Occipital lobe (tissue), 1 donor: ENCODE measurements at regions not wholly inside any gene's neighbourhood (a gene's known extent, or its start where the extent isn't known, plus 50 kb on each side); places are given as distances from the start of the nearest gene placed in this dataset.
"Not testable (repeated sequence)": the region's sequence is repeated elsewhere in the genome, so short reads cannot be mapped to it uniquely, and the experiment has no call there.

ENCODE experiments used
- DNase-seq: peaks from one replicate; lab custom pipeline; 2025; lab: John Stamatoyannopoulos, UW

DNA sequence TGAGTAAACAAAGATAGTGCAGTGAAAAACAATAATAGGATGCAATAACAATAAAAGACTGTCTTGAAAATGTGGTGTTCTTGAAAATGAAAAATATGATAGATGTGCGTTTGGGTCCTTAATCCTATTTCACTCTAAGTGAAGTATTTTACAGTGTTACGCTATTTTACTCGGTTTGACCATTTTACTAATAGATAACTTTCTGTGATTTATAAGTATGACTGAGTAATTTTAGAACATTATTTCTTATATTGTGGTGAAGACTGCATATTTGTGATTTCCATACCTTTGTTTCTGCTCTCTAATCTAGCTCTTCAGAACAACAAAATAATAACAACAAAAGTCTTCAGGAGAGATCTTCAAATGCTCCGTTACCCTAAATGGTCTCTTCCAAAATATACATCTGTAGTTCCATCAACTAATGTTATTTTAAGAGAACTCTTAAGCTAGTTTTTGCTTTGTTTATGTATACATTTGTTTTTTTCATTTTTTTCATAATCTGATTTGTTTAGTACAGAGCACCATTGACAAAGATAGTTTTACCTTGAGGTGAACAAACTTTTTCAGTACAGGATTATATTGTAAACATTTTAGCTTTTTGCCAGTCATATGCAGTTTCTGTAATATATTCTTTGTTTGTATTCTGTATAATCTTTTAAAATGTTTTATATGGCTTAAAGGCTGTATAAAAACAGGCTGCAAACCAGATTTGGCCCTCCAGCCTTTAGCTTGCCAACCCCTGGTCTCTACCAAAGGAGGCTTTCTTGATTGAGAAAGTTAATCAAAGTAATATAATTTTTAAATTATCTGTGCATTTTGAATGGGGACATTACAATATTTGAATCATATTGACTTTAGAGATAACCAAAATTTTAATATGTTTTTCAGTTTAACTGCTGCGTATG is 1572.7 kb upstream of the PRR20A start:
- DNase-seq, result no peak

DNA sequence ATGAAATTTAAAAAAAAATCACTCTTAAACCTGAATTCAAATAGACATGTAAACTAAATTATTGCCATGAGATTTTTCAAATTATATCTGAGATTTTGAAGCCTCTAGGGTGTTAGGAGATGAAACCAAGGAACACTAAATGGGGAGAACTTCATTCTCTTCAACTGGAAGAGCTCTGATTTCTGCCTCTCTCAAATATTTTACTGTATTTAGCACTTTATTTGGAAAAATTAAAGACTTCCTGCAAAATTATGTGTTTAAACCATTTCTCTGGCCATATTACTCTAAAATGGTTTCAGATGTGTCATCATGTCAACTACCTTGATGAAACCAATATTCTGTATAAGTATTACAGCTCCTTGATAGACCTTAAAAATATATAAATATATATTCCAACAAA is 1571.6 kb upstream of the PRR20A start:
- DNase-seq, result no peak

DNA sequence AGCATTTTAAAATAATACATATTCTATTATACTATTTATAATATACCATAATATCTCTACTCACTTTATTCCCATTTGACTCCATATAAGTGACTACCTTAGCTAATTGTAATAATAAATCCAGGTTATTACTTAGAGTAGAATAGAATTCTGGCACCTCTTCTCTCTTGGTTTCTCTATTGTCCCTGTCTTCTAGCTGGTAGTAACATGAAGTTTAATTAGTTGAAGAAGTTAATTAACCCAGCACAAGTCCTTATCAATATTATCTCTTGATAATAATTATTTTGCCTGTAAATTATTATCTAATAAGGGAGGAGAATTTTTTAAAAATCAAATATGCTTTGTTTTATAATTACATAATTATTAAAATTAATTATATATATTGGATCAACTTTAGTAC is 1571.2 kb upstream of the PRR20A start:
- DNase-seq, result no peak

DNA sequence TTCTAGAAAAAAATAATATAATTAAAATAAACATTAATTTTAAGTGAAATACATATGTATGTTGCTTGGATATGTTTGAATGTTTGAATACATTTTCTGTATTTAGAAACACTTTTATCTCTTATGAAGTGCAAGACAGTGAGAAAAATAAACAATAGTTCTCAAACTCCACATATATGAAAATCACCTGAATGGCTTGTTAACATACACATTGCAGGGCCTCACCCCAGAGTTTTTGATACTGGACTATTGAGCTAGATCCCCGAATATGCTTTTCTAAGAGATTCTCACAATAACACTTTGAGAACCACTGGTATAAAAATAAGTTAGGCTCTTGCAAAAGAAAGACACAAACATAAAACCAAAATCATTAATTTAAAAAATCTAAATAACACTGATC is 1570.3 kb upstream of the PRR20A start:
- no peak for DNase-seq

DNA sequence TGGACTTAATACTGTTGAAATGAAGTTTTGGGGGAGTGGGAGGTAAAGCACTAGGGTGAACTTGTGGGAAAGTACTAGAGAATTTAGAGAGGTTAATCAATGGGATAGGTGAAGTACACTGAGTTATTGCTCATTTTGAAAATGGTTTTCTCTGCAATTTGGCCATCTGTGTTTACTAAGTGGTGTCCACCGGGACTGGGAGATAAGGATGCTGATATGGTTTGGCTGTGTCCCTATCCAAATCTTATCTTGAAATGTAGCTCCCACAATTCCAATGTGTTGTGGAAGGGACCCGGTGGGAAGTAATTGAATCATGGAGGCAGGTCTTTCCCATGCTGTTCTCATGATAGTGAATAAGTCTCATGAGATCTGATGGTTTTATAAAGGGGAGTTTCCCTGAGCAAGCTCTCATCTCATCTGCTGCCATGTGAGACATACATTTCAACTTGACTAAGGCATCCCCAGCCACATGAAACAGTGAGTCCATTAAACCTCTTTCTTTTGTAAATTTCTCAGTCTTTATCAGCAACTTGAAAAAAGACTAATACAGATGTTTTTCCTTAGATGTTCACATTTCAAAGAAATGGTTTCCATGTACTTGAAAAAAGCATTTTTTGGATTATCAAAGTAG is 1569.4 kb upstream of the PRR20A start:
- no peak for DNase-seq

DNA sequence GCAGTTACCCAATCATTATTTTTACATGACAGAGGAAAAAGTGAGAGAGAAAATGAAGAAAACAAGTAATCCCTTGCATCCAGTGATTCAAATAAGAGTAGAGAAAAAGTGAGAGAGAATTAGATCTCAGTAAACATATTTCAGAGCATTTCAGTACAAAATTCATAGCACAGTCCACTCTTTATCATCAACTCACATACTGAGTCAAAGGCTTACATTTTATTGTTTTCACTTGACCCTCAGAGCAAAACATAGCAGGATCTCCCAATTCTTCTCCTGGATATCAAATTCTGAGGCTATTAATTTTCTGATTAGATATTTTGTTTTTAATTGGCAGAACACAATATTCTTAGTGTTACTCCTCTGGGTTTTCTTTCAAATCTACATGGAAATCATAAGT is 1568.3 kb upstream of the PRR20A start:
- no peak for DNase-seq

DNA sequence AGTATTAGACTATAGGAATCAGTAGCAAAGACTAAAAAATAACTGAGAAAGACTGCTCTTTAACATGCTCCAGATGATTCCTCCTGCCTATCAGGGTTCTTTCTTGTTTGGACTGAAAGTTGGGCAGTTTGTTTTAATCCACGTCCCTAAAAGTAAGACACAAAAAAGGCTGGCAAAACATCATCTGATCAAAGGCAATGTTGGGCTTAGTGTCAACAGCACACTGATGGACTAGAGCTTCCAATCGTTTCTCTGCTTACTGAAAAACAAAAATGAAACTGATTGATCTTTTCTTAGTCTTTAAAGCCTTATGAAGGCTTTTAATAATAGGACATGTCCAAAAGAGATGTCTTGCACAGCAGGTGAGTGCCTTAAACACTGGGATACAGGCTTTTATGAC is 1567.9 kb upstream of the PRR20A start:
- no peak for DNase-seq

DNA sequence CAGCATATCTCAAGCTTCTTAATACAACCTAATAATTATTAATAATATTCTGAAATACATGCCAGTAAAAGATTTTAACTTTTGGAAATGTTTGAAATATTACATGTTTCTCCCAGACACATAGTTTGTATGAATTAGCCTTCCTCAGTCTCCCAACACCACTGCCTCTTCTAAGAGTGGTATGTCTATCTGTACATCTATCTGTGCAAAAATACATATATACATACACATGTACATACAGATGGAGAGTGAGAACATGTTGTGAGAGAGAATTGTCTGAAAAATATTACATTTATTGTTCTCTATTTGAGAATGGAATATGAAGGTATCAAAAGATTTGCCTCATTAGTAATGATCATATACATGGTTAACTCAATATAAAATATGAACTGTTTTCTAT is 1567.2 kb upstream of the PRR20A start:
- DNase-seq, result no peak

DNA sequence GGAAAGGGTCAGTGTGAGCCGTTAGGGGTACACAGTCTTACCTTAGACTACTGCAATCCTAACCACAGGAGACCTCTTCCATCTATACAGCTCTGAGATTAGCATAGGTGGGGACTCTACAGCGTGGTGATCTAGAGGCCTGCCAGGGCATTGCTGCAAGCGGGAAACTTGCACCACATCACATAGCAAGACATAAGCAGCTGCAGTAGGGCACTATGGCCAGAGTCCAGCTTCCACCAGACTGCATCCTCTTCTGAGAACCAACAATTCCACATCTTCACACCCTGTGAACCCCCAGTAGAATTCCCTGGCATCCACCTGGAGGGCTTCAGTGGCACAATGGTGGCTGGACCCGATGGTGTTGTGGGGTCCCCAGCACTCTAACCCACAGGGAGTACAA is 1564.3 kb upstream of the PRR20A start:
- DNase-seq, result no peak

DNA sequence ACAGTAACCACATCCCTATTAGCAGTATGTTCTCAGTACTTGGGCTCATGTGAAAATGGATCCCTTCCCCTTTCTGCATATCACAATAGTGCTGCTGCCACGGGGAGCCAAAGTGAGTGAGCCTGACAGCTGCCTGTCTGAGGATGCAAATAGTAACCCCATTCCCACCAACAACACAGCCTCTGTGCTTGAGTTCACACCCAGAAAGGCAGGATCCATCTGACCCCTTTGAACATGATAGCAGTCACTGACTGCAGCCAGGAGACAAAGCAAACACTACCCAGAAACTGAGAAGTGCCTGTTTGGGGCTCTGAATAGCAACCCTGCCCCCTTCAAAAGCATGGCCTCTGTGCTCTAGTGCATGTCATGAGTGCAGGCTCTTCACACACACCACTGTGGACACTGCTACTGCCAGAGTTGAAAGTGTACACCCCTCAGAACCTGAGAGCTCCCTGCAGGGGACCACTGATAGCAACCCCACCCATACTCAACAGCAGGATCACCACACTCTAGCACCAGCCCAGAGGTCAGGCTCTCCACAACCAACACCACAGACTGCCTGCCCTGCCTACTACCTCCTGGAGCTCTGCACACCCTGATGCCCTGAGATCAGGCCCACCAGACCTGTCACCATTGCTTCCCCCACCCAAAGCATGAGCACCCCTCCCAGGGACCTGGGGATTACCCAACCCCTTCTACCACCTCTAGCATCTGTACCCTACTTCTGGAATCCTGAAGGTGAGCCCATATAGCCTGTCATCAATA is 1563.5 kb upstream of the PRR20A start:
- DNase-seq, result no peak

DNA sequence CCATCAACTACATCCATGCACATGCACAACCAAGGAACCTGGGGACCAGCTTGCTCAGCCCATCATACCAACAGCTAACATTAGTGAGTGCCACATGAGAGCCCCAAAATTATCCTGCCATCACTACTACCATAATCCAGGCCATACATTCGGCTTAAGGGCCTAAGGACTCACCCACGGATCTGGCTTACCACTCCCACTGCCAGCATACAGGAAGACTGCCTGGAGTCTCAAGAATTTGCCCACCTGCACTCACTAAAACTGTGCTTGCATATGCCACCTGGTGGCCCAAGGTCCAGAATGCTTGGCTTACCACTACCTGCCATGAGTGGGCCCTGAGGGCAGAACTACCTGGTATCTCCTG is 1562.9 kb upstream of the PRR20A start:
- no peak for DNase-seq

DNA sequence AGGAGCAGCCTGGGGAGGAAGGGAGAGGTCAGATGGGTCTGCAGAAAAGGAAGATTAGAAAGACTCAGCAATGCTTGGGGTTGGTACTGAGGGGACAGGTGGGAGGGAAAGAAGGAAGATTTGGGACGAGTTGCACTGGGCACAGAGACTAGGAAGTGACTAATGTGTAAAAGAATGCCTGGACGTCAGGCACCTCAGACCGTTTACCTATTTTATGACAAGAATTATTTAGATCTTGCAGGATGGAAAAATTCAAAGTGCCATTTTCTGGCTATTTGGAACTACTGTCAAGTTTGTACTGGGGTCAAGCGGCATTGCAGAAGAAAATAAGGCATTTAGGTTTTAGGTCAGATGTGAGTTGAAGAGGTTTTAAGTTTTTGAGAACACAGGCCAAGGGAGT is 1558.4 kb upstream of the PRR20A start:
- not testable (repeated sequence) for DNase-seq

DNA sequence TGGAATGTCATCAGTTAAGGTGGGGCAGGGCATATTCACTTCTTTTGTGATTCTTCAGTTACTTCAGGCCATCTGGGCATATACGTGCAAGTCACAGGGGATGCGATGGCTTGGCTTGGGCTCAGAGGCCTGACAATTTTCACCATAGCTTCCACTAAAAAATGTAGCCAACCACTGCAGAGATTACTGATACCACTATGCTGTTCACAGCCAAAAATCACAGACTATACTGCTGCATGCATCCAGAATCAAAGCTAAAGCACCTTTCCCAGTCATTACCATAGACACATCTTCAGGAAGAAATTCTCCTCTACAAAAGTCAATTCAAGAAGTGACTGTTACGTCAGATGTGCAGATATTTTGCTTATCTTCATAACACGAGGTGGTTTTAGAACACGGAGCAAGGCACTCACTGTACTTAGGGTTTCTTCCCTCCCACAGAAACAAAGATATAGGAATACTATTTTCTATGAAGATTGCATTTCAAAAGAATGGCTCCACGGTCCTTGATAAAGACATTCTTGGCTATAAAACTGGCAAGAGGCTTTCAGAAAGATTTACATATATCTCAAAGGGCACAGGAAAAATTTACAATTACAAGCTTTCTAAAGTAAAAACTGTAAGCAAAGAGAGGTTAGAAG is 1556.6 kb upstream of the PRR20A start:
- no peak for DNase-seq

DNA sequence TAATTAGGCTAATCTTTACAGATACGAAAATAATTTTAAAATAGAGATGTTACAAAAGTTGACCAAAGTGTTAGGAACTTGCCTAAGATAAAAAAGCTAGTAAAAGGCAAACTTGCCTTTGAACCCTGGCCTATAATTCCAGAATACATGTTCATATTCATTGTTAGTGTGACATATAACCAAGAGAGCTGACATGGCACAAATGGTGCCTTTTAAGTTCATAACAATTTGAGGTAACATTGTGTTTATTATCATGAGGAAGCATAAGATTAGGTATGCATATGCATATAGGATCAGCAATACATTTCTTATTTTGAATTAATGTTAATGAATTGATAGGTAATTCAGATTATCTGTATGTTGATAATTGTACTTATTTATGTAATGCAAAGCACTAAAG is 1537.9 kb upstream of the PRR20A start:
- no peak for DNase-seq

DNA sequence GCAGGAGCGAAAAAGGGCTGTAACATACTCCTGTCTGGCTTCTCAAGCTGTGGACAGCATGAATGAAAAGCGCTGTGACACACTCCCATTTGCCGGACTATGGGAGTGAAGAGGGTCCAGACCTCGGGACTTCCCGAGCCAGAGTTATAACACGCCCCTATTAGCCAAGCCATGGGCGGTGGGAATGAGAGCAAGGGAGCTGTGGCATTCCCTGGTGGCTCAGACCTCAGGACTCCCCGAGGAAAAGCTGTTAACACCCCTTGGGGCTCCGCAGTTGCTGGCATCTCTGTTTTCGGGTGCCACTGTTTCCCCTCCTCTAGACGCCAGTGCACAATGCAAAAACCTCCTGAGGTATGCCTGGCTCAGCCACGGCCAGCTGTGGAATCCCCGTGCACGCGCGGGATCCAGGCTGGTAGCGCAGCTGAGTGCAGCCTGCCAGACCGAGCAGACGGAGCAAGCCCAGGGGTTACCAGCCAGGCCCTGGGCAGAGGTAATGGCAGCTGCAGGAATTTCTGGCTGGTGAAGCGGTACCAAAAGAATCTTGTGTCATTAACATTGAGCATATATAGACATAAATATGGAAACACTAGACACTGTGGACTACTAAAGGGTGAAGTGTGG is 1534.6 kb upstream of the PRR20A start:
- no peak for DNase-seq

DNA sequence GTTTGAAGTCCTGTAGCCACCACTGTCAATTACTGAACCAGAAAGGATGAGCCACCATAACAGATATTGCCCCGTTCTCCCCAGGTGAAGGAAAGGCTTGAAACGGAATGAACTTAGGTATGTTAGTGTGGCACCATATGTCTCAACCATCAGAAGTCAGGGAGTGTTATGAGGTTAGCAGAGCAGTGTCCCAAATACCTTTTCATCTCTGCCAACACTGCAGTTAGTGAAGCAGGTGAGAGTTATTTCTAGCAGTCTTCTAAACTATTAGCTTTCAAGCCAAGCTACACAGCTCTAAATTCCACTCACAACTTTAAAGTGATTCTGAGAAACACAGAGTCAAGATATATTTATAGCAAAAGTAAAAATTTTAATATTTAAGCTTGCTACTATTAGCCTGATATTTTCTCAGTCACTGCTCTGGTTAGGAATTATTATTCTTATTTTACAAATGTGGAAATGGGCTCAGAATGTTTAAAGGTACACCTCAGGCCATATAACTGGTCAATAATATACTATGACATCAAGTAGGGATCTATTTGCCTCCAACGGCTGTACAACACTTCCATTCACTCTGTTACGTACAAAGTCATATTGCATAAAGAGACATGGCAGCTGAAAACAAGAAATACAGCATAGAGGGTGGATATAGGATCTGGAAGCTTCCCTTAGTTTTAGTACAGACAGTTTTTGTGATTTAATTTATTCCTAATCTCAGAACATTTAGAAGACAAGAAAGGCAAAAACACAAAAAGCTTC is 1527.1 kb upstream of the PRR20A start:
- DNase-seq, result no peak

DNA sequence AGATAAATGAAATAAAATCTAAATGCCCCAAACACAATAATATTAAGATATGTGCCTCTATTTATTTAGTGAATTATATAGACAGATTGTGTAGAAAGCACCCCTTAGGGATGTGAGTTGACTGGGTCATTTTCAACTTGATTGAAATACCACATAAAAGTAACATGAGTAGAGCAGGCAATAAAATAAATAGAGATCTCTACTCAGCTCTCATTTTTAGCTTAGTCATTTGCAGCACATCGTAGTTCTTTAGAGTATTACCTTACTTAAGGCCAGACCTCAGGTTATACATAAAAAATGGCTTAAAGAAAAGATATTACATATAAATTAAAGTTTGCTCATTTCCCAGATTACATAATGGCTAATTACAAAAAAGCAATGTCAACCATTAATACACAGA is 1525.6 kb upstream of the PRR20A start:
- DNase-seq, result no peak

DNA sequence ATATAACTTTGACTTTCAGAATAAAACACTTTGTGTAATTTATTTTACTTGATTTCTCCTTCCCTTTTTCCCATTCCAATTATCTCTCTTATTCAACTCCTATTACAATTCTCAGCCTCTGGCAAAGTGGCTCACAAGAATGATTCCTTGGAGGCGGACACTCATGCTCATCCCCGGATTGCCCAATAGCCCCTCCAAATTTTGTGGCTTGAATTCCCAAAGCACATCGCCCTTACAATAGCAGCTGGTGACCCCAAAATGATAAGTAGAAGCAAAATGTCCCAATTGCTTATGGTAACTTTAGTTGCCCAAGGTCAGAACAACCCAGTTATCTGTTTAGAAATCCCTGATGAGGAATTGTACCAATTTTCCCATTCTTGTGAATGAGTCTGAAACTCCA is 1523.5 kb upstream of the PRR20A start:
- no peak for DNase-seq

DNA sequence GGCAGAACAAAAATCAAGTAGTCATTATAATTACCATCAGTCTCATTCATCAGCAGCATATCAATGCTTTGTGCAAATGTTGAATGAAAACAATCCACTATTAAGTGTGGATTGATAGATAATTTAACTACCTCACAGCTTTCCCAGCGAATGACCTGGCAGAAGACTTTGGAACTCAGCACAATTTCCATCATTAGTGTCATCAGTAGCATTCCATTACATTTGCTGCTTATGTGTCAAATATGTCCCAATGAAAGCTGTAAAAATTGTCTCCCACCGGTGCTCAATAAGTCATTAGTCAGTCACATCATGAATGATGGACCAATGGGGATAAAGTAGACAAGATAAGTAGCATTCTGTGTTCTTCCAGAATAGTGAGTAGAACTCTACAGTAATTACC is 1513.5 kb upstream of the PRR20A start:
- no peak for DNase-seq

DNA sequence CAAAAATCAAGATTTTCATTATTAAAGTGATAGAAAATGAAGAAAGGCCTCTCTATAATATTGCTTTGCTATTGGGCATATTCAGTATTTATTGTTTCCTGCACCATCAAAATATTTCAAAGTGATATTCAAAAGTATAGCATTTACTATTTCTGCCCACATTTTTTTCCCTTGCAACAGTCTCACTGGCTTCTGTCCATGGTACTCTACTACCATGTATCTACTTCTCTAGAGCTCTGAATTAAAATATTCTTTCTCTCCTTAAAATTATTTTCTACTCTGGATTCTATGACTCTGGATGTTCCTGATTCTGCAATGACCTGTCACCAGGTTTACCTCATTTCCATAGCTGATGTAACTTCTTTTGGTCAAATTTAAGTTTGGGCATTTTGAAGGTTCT is 1508.3 kb upstream of the PRR20A start:
- DNase-seq, result no peak

DNA sequence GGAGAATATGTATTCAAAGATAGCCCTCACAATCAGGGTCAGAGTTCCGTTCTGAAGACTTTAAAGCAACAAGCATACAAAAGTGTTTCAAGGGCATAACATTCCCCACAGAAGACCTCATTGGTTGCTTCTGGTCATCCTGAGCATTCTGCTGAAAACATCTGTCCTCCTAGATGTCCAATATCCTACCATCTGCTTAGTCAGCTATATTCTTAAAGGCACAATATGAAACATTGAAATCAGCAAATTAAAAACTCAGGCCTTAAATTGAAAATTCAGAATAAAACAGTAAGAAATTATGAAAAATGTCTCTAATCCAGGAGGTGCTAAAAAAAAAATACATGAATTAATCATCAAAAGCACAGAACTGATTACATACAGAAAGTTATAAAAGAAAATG is 1491.2 kb upstream of the PRR20A start:
- no peak for DNase-seq
